KMS-11 (cell line): ENCODE measurements at regions not wholly inside any gene's neighbourhood (a gene's known extent, or its start where the extent isn't known, plus 50 kb on each side); places are given as distances from the start of the nearest gene placed in this dataset.

Experiments
- H2AFZ ChIP-seq: fragments of 200-600 bp; sonication (generic); 2 replicates; pipeline ENCODE4 v1.6.1; 2016; ENCODE audit warnings: antibody characterized with exemption, mixed run types, low read depth
- H3K27ac ChIP-seq: fragments of 200-600 bp; sonication (generic); 2 replicates; pipeline ENCODE4 v1.6.1; 2016; ENCODE audit warnings: mild to moderate bottlenecking, mixed run types
- H3K27me3 ChIP-seq: fragments of 200-600 bp; sonication (generic); 2 replicates; pipeline ENCODE4 v1.6.1; 2017; ENCODE audit warnings: mild to moderate bottlenecking, low read depth, mixed run types, moderate library complexity; ENCODE audit not compliant: insufficient read depth
- H3K36me3 ChIP-seq: fragments of 200-600 bp; sonication (generic); 2 replicates; pipeline ENCODE4 v1.6.1; 2017; ENCODE audit warnings: mild to moderate bottlenecking, mixed run types; ENCODE audit not compliant: insufficient read depth
- H3K4me1 ChIP-seq: fragments of 200-600 bp; sonication (generic); 2 replicates; pipeline ENCODE4 v1.6.1; 2016; ENCODE audit warnings: mild to moderate bottlenecking, low read depth, mixed run types; ENCODE audit not compliant: poor library complexity, severe bottlenecking
- H3K4me2 ChIP-seq: fragments of 200-600 bp; sonication (generic); 2 replicates; pipeline ENCODE4 v1.7.0; 2016; ENCODE audit warnings: mild to moderate bottlenecking, mixed run types
- H3K4me3 ChIP-seq: fragments of 200-600 bp; sonication (generic); IDR thresholded peaks from 2 replicates; pipeline ENCODE4 v1.6.1; 2017; ENCODE audit warnings: low read depth, low read length, mixed read lengths; ENCODE audit not compliant: insufficient read depth
- H3K79me2 ChIP-seq: fragments of 200-600 bp; sonication (generic); 2 replicates; pipeline ENCODE4 v1.6.1; 2016; ENCODE audit warnings: low read depth, mixed run types; ENCODE audit not compliant: insufficient read depth
- H3K9ac ChIP-seq: fragments of 200-600 bp; sonication (generic); 2 replicates; pipeline ENCODE4 v1.6.1; 2016; ENCODE audit warnings: mild to moderate bottlenecking, mixed run types
- H4K20me1 ChIP-seq: fragments of 200-600 bp; sonication (generic); 2 replicates; pipeline ENCODE4 v1.6.1; 2016; ENCODE audit warnings: mild to moderate bottlenecking, mixed run types; ENCODE audit not compliant: insufficient read depth
- TF ChIP-seq, protein P1 (sequence below): fragments of 200-600 bp; sonication (generic); conservative IDR thresholded peaks from 2 replicates; pipeline ENCODE4 v1.6.1; 2017; ENCODE audit warnings: low read depth, mild to moderate bottlenecking, antibody characterized with exemption, low read length, moderate library complexity, mixed read lengths

DNA sequence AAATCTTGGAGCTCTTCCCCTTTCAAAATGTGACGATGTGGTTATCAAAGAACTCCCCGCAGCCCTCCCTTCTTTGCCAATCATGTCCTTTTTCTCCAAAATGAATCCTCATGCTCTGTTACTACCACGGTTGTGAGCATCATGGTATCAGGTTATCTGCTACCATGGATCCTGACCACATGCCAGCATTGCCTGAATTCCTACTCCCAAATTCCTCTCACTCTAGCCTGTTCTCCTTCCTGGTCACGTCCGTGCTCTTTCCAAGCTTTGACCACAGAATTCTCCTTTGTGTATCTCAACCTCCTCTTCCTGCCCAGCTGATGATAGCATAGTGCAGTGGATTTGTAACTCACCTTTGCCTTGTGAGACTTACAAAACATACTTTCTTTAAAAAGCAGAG is 59.5 kb upstream of the FBXL7 start:
- no peaks in the 10 kb centered on the region for H3K36me3 ChIP-seq
- peak overlapping the region; percentile 60 for H3K27ac ChIP-seq
- TF ChIP-seq, protein P1, sequence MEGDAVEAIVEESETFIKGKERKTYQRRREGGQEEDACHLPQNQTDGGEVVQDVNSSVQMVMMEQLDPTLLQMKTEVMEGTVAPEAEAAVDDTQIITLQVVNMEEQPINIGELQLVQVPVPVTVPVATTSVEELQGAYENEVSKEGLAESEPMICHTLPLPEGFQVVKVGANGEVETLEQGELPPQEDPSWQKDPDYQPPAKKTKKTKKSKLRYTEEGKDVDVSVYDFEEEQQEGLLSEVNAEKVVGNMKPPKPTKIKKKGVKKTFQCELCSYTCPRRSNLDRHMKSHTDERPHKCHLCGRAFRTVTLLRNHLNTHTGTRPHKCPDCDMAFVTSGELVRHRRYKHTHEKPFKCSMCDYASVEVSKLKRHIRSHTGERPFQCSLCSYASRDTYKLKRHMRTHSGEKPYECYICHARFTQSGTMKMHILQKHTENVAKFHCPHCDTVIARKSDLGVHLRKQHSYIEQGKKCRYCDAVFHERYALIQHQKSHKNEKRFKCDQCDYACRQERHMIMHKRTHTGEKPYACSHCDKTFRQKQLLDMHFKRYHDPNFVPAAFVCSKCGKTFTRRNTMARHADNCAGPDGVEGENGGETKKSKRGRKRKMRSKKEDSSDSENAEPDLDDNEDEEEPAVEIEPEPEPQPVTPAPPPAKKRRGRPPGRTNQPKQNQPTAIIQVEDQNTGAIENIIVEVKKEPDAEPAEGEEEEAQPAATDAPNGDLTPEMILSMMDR = no peak
- H4K20me1 ChIP-seq = no peaks in the 10 kb centered on the region
- H2AFZ ChIP-seq = peak overlapping the region; percentile 12; the same call in 1 of the 2 replicates
- peak overlapping the region; percentile 47 for H3K4me2 ChIP-seq
- no peaks in the 10 kb centered on the region for H3K27me3 ChIP-seq
- H3K9ac ChIP-seq = no peak overlapping the region
- no peak overlapping the region for H3K4me3 ChIP-seq
- H3K4me1 ChIP-seq = peaks cover 61% of the 10 kb centered on the region
- no peaks in the 10 kb centered on the region for H3K79me2 ChIP-seq

DNA sequence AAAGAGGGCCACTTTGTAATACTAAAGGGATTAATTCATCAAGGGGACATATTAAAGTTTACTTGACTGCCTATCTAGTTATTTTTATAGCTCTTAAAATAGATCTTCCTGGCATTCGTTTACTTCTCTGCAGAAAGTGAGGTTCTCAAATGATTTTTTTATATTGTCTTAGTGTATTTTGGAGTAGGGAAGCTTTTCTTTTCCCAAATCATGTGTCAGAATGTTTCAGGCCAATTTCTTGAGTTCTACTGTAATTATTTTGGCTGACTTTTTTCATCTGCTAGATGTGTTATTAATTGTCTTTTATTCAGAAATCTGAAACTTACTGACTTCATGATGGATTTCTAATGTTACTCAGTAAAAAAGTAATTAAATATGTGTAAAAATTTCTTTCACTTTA is 60.2 kb upstream of the FBXL7 start:
- H3K4me3 ChIP-seq = no peak overlapping the region
- no peak overlapping the region for H3K4me2 ChIP-seq
- H2AFZ ChIP-seq = no peak overlapping the region
- TF ChIP-seq, protein P1 = no peak
- no peaks in the 10 kb centered on the region for H3K27me3 ChIP-seq
- H3K27ac ChIP-seq = no peak overlapping the region
- no peaks in the 10 kb centered on the region for H3K36me3 ChIP-seq
- no peaks in the 10 kb centered on the region for H3K79me2 ChIP-seq
- H3K4me1 ChIP-seq = peaks cover 55% of the 10 kb centered on the region
- no peak overlapping the region for H3K9ac ChIP-seq
- no peaks in the 10 kb centered on the region for H4K20me1 ChIP-seq

DNA sequence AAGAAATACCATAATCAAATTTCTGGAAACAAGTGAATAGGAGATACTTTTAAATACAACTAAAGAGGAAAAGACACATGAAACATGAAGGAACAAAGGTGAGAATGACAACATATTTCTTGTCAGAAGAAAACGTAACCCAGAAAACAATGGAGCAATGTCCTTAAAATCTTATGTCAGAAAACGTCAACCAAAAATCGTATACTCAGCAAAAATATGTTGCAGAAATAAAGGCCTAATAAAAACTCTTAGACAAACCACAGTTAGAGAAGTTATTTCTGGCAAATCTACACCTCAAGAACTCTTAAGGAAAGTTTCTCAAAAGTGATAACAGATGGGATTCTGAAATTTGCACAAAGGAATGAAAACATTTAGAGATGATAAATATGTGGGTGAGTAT is 66.3 kb upstream of the FBXL7 start:
- no peaks in the 10 kb centered on the region for H3K4me1 ChIP-seq
- no peaks in the 10 kb centered on the region for H3K36me3 ChIP-seq
- no peaks in the 10 kb centered on the region for H4K20me1 ChIP-seq
- no peak overlapping the region for H3K4me2 ChIP-seq
- no peak overlapping the region for H2AFZ ChIP-seq
- no peak overlapping the region for H3K27ac ChIP-seq
- H3K4me3 ChIP-seq = no peak overlapping the region
- H3K79me2 ChIP-seq = no peaks in the 10 kb centered on the region
- no peaks in the 10 kb centered on the region for H3K27me3 ChIP-seq
- TF ChIP-seq, protein P1 = no peak
- no peak overlapping the region for H3K9ac ChIP-seq

DNA sequence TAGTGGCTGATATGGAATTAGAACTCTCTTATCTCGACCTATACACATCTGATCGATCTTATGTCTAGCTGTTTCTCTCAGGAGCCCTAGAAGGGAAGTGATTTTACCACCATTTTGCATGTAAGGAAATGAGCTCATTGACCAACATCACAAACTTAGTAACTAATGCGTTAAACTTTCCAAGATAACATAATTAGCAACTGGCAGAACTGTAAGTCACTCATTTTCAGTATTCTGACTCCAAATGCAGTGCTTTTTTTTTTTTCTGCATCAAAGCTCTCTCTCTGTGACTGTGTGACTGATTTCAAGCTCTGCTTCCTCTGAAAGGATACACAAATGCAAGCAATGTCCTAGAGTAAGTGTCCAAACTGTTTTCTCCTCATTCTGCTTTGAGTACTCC is 68.1 kb upstream of the FBXL7 start:
- H2AFZ ChIP-seq = no peak overlapping the region
- no peak overlapping the region for H3K27ac ChIP-seq

More for the DNA sequence above, 68.1 kb upstream of the FBXL7 start:
- TF ChIP-seq, protein P1 = no peak
- H3K9ac ChIP-seq = no peak overlapping the region
- no peaks in the 10 kb centered on the region for H3K79me2 ChIP-seq
- no peak overlapping the region for H3K4me3 ChIP-seq
- H3K4me1 ChIP-seq = peaks cover 5% of the 10 kb centered on the region
- no peaks in the 10 kb centered on the region for H4K20me1 ChIP-seq
- H3K27me3 ChIP-seq = no peaks in the 10 kb centered on the region
- H3K36me3 ChIP-seq = no peaks in the 10 kb centered on the region
- H3K4me2 ChIP-seq = no peak overlapping the region
